VCaP (cell line): ENCODE measurements at regions not wholly inside any gene's neighbourhood (a gene's known extent, or its start where the extent isn't known, plus 50 kb on each side); places are given as distances from the start of the nearest gene placed in this dataset.
"Not testable (repeated sequence)": the region's sequence is repeated elsewhere in the genome, so short reads cannot be mapped to it uniquely, and the experiment has no call there.

Experiments
- H3K27ac ChIP-seq: fragments of 450-650 bp; 2 replicates; pipeline ENCODE4 v1.5.1; 2017
- CTCF ChIP-seq: fragments of 450-650 bp; conservative IDR thresholded peaks from 2 replicates; pipeline ENCODE4 v1.5.1; 2017; ENCODE audit warnings: mild to moderate bottlenecking, moderate library complexity

GRCh38 chr5:38615981-38616451, 59.6 kb upstream of the LIFR start:
- peak overlapping the region; percentile 99 for H3K27ac ChIP-seq
- TF ChIP-seq CTCF, result no peak

GRCh38 chr5:38618154-38618553, 61.7 kb upstream of the LIFR start:
- no peak overlapping the region for H3K27ac ChIP-seq
- TF ChIP-seq CTCF, result no peak

GRCh38 chr5:38621331-38621730, 64.9 kb upstream of the LIFR start:
- no peak overlapping the region for H3K27ac ChIP-seq
- TF ChIP-seq CTCF, result no peak

- no peak overlapping the region for H3K27ac ChIP-seq
- no peak for TF ChIP-seq CTCF
Measured at GRCh38 chr5:38621840-38622437, 65.5 kb upstream of the LIFR start.

- no peak for TF ChIP-seq CTCF
Measured at GRCh38 chr5:38622723-38623129, 66.3 kb upstream of the LIFR start.

GRCh38 chr5:38624541-38624940, 68.1 kb upstream of the LIFR start:
- peak overlapping the region; percentile 44 for H3K27ac ChIP-seq

More at GRCh38 chr5:38622723-38623129, 66.3 kb upstream of the LIFR start:
- H3K27ac ChIP-seq, result no peak overlapping the region

GRCh38 chr5:38631376-38631775, 74.9 kb upstream of the LIFR start:
- not testable (repeated sequence) for H3K27ac ChIP-seq

- no peak for TF ChIP-seq CTCF
- no peak overlapping the region for H3K27ac ChIP-seq
Measured at GRCh38 chr5:38634568-38635369, 78.3 kb upstream of the LIFR start.
